Thyroid gland (tissue), 4 donors: ENCODE measurements at regions not wholly inside any gene's neighbourhood (a gene's known extent, or its start where the extent isn't known, plus 50 kb on each side); places are given as distances from the start of the nearest gene placed in this dataset.

Experiments used
- DNase-seq, 2 donors: peaks; one replicate each; pipeline ENCODE4 v3.0.0-alpha.2; 2019
- H3K27ac ChIP-seq, 3 donors: fragments of 200-600 bp; sonication (generic); 1 replicate in 2 of 3; 2 replicates in 1 of 3; pipeline ENCODE4 v1.5.1; 2016 to 2019; ENCODE audit warnings: mild to moderate bottlenecking in 1 of 3, moderate library complexity in 1 of 3
- H3K27me3 ChIP-seq: fragments of 200-600 bp; sonication (generic); one replicate; pipeline ENCODE4 v1.5.1; 2019
- H3K36me3 ChIP-seq, 2 donors: fragments of 200-600 bp; sonication (generic); one replicate each; pipeline ENCODE4 v1.5.1; 2016 to 2019
- H3K4me1 ChIP-seq, 2 donors: fragments of 200-600 bp; sonication (generic); one replicate each; pipeline ENCODE4 v1.5.1; 2017 to 2019
- H3K4me3 ChIP-seq, 3 donors: fragments of 200-600 bp; sonication (generic); replicated peaks in 1 of 3; 1 replicate in 2 of 3; 2 replicates in 1 of 3; pipeline ENCODE4 v1.5.1; 2016; ENCODE audit warnings: mild to moderate bottlenecking in 1 of 3
- H3K9me3 ChIP-seq: fragments of 200-600 bp; sonication (generic); one replicate; pipeline ENCODE4 v1.5.1; 2017
- POLR2A ChIP-seq, 2 donors: fragments of 450-650 bp; IDR thresholded peaks; one replicate each; pipeline ENCODE4 v1.6.1; 2017; ENCODE audit warnings: antibody characterized with exemption in 2 of 2, mild to moderate bottlenecking in 2 of 2, moderate library complexity in 1 of 2
- WGBS, 2 donors: methylation state at CpG; one replicate each; pipeline ENCODE4 v1.1.5; 2017; 5-methylcytosine and 5-hydroxymethylcytosine counted together
- intact Hi-C: fragments of 100-400 bp; cut with DNase I; formaldehyde crosslinking; loops from one replicate; pipeline ENCODE4 v1.15.1; 2023
- TF ChIP-seq, protein P1 (sequence below), 6 experiments: fragments of 200-600 bp in 3 of 6; fragments of 450-650 bp in 3 of 6; sonication (generic) in 3 of 6; IDR thresholded peaks; one replicate each; pipeline ENCODE4 v1.5.1; 2016 to 2019; ENCODE audit warnings: antibody characterized with exemption in 6 of 6, mild to moderate bottlenecking in 2 of 6, inconsistent platforms in 1 of 6, moderate library complexity in 1 of 6

DNA sequence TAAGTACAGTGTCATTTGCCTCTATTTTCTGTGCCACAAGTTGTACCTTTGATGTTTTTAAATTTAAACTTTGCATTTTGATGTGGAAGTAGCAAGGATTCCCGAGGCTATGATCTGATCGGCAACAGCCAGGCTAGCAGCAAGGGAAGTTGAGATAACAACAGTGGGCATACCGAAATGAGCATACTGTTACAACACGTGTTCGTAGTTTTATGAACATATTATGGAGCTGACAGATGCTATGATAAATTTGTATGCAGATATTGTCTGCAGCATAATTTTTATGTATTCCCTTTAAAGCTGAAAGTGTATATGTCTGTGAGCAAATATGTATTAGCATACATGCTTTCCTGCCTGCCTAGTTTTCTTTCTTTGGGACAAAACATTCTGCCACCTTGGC, 306.1 kb downstream of the PCDH7 start:
- 93 to 95% methylated on average over 5 of the region's 5 CpGs for WGBS, 2 donors
- Histone ChIP-seq H3K27me3 (no peaks in the 10 kb centered on the region), H3K4me3 (no peak overlapping the region), H3K4me1 (no peaks in the 10 kb centered on the region), H3K27ac (no peak overlapping the region), H3K9me3 (no peaks in the 10 kb centered on the region), H3K36me3 (no peaks in the 10 kb centered on the region)
- no peak for TF ChIP-seq POLR2A (IDR thresholded peaks at IDR 0.05)
- TF ChIP-seq, protein P1, sequence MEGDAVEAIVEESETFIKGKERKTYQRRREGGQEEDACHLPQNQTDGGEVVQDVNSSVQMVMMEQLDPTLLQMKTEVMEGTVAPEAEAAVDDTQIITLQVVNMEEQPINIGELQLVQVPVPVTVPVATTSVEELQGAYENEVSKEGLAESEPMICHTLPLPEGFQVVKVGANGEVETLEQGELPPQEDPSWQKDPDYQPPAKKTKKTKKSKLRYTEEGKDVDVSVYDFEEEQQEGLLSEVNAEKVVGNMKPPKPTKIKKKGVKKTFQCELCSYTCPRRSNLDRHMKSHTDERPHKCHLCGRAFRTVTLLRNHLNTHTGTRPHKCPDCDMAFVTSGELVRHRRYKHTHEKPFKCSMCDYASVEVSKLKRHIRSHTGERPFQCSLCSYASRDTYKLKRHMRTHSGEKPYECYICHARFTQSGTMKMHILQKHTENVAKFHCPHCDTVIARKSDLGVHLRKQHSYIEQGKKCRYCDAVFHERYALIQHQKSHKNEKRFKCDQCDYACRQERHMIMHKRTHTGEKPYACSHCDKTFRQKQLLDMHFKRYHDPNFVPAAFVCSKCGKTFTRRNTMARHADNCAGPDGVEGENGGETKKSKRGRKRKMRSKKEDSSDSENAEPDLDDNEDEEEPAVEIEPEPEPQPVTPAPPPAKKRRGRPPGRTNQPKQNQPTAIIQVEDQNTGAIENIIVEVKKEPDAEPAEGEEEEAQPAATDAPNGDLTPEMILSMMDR (IDR thresholded peaks at IDR 0.05) = no peak
- intact Hi-C loops = no loop called here
- DNase-seq = no peak

- 80 to 88% methylated on average over 3 of the region's 3 CpGs for WGBS, 2 donors
- TF ChIP-seq POLR2A (IDR thresholded peaks at IDR 0.05) = no peak
- TF ChIP-seq, protein P1 (IDR thresholded peaks at IDR 0.05) = no peak
- Histone ChIP-seq H3K9me3 (no peaks in the 10 kb centered on the region), H3K4me3 (no peak overlapping the region), H3K27ac (no peak overlapping the region), H3K36me3 (no peaks in the 10 kb centered on the region), H3K27me3 (no peaks in the 10 kb centered on the region), H3K4me1 (no peaks in the 10 kb centered on the region)
- no peak for DNase-seq
- intact Hi-C loops = no loop called here
Observed at GRCh38 chr4:31034550-31034949, 314.4 kb downstream of the PCDH7 start.

- Histone ChIP-seq H3K27me3 (no peaks in the 10 kb centered on the region), H3K9me3 (no peaks in the 10 kb centered on the region), H3K4me3 (no peak overlapping the region), H3K27ac (no peak overlapping the region), H3K4me1 (no peaks in the 10 kb centered on the region), H3K36me3 (no peaks in the 10 kb centered on the region)
- intact Hi-C loops = no loop called here
- WGBS, 2 donors = 88 to 92% methylated on average over 1 of the region's 1 CpG
- TF ChIP-seq POLR2A (IDR thresholded peaks at IDR 0.05) = no peak
- TF ChIP-seq, protein P1 (IDR thresholded peaks at IDR 0.05) = no peak
- DNase-seq = no peak
Observed at GRCh38 chr4:31035761-31036160, 315.6 kb downstream of the PCDH7 start.

GRCh38 chr4:31037703-31038102, 317.5 kb downstream of the PCDH7 start:
- H3K4me1 ChIP-seq = no peaks in the 10 kb centered on the region
- no peak overlapping the region for H3K27ac ChIP-seq
- no peak for DNase-seq
- no peak overlapping the region for H3K4me3 ChIP-seq
- no peak for TF ChIP-seq POLR2A (IDR thresholded peaks at IDR 0.05)
- TF ChIP-seq, protein P1 (IDR thresholded peaks at IDR 0.05) = no peak
- no peaks in the 10 kb centered on the region for H3K27me3 ChIP-seq
- no peaks in the 10 kb centered on the region for H3K9me3 ChIP-seq
- intact Hi-C loops = no loop called here
- no peaks in the 10 kb centered on the region for H3K36me3 ChIP-seq

- H3K27ac ChIP-seq = no peak overlapping the region
- DNase-seq = no peak
- 93 to 95% methylated on average over 3 of the region's 3 CpGs for WGBS, 2 donors
- H3K4me3 ChIP-seq = no peak overlapping the region
- no peak for TF ChIP-seq POLR2A (IDR thresholded peaks at IDR 0.05)
- TF ChIP-seq, protein P1 (IDR thresholded peaks at IDR 0.05) = no peak
- H3K4me1 ChIP-seq = no peaks in the 10 kb centered on the region
- H3K27me3 ChIP-seq = no peaks in the 10 kb centered on the region
- intact Hi-C loops = no loop called here
- no peaks in the 10 kb centered on the region for H3K36me3 ChIP-seq
- H3K9me3 ChIP-seq = no peaks in the 10 kb centered on the region
Observed at GRCh38 chr4:31039382-31039781, 319.2 kb downstream of the PCDH7 start.
